ENCODE measurements at regions not wholly inside any gene's neighbourhood (a gene's known extent, or its start where the extent isn't known, plus 50 kb on each side); places are given as distances from the start of the nearest gene placed in this dataset.

DNA sequence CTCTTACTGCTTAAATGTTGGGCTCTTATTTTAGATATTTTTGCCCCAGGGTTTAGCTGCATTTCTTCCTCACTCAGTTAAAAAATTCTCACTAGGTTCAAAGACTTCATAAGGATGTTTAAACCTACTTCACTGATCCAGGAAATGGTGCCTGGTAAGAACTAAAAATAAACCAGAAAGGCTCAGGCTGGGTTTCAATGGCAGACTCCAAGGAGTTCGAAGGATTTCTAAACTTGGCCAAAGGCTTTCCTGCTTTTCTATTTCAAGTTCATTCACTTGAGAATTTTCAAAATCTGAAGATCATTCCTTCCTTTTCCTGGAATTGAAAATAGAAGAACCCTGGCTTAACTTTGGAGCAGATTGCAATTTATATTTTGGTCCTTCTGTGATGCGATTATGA lies 193.0 kb upstream of the MAP1B start:
- TF ChIP-seq CTCF (IDR thresholded peaks at IDR 0.05) (no peak), POLR2A (IDR thresholded peaks at IDR 0.05) (no peak)
